ENCODE measurements at regions not wholly inside any gene's neighbourhood (a gene's known extent, or its start where the extent isn't known, plus 50 kb on each side); places are given as distances from the start of the nearest gene placed in this dataset.
"Not testable (repeated sequence)": the region's sequence is repeated elsewhere in the genome, so short reads cannot be mapped to it uniquely, and the experiment has no call there.

DNA sequence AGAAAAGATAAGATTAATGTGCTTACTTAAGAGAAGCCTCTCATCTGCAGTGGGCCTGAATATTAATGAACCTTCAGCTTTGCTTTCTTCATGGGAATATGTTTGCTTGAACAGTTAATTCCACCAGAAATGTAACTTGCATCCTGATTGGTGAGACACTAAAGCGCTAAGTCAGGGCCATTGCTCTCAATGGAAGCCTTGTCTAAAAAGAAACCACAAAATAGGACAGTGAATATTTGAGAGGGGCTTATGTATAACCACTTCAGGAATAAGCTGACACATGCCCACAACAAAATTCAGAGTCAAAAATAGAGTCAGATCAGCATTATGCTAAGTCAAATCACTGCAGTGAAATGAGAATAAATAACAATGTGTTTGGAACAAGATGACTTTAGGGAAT lies 1125.8 kb downstream of the STIM2 start:
- no peak for DNase-seq

- DNase-seq = no peak
Measured at GRCh38 chr4:28001698-28002097, 1141.1 kb downstream of the STIM2 start.

GRCh38 chr4:28004520-28004919 lies 1143.9 kb downstream of the STIM2 start:
- no peak for DNase-seq

- no peak for DNase-seq
Measured at GRCh38 chr4:28006021-28006420, 1145.4 kb downstream of the STIM2 start.

DNA sequence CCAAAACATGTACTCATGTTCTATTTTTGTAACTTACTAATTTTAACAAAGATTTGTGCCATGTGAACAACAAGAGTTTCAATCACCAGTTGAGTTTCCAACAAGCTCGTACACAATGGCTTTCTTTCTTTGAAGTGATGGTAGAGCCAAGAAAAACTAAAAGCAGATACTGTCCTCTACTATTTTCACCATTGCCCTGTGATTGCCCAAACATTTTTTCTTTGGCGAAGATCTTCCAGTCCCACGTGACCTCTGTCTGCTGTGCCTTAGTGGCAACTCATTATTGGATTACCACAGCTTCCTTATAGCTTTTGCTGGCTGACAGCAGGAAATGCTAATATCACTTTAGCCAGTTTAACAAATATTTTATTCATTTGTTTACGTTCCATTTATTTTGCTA lies 1147.1 kb downstream of the STIM2 start:
- no peak for DNase-seq

DNA sequence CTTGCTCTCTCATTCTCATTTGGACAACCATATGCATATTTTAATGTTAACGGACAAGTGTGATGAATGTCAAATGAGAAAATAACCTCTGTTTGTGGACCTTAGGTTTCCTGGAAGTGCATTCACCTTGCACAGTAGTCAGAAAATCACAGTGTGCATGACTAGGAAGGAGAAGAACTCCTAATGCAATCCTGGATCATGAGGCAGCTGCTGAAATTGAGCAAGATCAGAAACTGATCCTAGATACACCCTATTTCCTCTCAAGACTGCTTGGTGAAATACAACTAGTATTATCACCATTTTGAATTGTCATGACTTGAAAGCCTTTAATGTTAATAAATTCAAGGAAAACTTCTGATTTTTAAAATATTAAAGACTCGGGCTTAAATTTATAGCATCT lies 1148.9 kb downstream of the STIM2 start:
- DNase-seq = no peak

GRCh38 chr4:28010577-28011240 lies 1150.1 kb downstream of the STIM2 start:
- DNase-seq = no peak

DNA sequence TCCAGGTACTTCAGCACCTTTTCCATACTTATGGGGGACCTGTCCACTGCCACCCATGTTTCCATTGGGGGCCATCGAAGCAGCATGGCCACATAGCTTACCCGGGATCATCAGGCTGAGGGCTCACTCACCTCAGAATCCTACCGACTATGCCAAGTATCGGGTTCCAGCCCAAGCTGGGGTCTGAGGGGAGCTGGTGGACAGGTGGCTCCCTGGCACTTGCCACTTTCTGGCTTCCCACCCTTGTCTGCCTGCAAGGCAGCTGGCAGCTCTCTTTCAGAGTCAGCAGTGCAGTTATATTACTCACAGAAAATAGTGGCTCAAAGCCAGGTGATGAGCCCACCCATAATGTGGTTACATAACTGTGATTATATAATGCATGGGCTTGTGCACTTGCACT lies 1153.8 kb downstream of the STIM2 start:
- no peak for DNase-seq

DNA sequence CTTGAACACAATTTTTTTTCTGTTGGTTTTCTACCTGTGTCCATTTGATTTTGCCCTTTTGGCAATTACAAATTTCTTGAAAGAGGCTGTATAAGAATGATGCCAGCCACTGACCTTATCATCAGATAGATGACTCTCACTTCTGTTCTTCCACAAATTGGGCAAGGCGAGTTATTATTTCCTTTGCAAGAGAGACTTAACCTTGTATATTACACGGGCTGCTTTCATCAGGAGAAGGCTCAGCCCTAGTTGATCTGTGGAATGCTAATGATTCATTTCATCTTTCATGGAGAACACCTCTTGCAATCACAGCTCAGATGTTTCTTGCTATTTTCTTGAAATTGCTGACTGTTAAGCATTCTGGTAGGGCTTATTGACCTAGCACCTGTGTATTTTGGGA lies 1155.4 kb downstream of the STIM2 start:
- no peak for DNase-seq

DNA sequence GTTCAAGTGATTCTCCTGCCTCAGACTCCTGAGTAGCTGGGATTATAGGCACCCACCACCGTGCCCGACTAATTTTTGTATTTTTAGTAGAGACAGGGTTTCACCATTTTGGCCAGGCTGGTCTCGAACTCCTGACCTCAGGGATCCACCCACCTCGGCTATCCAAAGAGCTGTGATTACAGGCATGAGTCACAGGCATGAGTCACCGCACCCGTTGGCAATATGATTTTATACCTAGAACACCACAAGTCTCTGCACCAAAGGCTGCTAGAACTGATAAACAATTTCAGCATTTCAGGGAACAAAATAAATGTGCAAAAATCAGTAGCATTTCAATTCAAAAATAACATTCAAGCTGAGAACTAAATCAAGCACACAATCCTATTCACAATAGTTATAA lies 1177.6 kb downstream of the STIM2 start:
- DNase-seq = not testable (repeated sequence)

DNA sequence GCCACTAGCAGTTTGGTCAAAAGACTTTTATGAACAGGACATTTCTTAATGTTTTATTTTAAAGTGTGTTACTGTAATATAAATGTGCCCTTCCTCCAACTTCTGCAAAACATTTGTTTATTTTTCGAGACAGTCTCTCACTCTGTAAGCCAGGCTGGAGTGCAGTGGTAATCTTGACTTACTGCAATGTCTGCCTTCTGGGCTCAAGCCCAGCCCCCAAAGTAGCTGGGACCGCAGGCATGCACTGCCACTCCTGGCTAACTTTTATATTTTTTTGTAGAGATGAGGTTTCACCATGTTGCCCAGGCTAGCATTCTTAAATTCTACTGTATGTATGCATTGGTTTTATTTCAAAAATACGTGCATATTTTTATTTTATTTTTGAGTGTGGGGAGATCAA lies 1201.9 kb downstream of the STIM2 start:
- no peak for DNase-seq

GRCh38 chr4:28073860-28074555 lies 1213.4 kb downstream of the STIM2 start:
- no peak for DNase-seq

DNA sequence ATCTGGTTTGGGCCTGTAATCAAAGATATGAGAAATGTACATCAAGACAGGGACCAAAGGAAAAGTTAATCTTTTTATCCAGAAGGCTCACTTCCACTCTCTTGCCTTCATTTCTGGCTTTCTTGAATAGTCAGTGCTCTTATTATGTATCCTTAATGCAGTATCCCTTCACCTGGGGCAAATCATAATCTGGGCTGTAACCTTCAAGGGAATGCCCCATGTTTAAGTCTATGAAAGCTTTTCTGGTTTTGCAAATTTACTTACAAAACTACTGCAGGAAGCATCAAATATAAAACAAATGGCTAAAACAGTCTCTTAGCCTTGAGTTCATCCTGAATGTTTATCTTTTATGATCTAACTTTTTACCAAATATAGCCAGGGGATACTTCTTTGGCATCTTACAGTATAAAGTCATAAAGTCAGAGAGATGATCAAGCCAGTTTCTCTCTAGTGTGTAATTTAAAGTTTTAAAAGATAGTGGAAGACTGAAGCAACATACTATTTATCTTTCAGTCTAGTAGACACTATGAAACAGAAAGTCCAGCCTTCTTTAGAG lies 1214.8 kb downstream of the STIM2 start:
- DNase-seq = no peak

- not testable (repeated sequence) for DNase-seq
Measured at GRCh38 chr4:28077203-28077602, 1216.6 kb downstream of the STIM2 start.

GRCh38 chr4:28082686-28083390 lies 1222.2 kb downstream of the STIM2 start:
- DNase-seq = no peak

DNA sequence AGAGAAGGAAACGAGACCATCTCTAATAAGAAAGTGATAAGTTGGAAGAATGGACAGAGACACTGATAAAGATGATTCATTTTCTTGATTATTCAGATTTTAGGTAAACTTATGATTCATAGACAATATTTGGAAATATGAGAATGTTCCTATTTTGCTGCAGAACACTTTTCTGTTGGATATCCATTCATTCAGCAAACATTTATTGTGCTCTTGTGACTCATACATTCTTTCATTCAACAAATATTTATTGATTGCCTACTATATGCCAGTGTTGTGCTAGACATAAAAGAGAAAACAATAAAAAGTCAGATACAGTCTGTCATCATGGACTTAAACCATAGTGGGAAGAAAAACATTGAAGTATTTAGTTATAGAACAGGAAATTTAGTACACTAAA lies 1232.0 kb downstream of the STIM2 start:
- DNase-seq = no peak

DNA sequence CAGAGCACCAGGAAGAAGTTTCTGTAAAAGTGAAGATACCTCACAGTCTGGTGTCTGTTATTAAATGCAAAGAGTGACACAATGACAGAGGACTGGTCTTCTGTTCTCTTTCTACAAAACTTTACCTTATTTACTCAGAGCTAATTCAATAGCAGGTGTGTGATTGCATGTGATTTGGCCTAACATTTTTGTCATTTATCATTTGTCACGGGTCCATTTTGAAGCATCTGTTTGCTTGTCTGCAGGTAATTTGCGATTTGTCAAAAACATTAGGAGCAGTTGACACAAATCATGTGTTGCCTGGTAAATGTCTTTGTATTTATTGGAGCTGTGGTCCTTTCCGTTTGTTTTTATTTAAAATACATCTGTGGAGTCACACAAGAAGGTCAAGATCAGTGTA lies 1232.4 kb downstream of the STIM2 start:
- DNase-seq = no peak

DNA sequence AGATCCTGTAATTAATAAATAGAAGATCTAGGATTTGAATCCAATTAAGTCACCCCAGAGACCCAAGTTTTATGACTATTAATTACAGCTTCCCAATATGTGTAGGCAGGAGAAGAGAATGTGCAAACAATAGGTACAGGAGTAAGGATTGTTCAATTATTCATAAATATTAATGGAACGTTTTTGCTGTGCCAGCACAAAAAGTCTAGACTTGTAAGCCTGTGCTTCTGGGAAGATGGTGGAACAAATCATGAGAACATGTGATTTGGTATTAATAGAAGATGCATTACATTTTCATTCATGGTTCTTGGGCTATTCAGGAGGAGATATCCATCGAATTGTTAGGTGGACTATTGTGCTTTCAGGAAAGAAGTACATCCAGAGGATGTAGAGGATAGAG lies 1240.9 kb downstream of the STIM2 start:
- no peak for DNase-seq

GRCh38 chr4:28105271-28105859 lies 1244.7 kb downstream of the STIM2 start:
- DNase-seq = no peak

- no peak for DNase-seq
Measured at GRCh38 chr4:28106155-28106554, 1245.5 kb downstream of the STIM2 start.

GRCh38 chr4:28109801-28110200 lies 1249.2 kb downstream of the STIM2 start:
- DNase-seq = no peak

- DNase-seq = not testable (repeated sequence)
Measured at GRCh38 chr4:28112691-28113335, 1252.2 kb downstream of the STIM2 start.

DNA sequence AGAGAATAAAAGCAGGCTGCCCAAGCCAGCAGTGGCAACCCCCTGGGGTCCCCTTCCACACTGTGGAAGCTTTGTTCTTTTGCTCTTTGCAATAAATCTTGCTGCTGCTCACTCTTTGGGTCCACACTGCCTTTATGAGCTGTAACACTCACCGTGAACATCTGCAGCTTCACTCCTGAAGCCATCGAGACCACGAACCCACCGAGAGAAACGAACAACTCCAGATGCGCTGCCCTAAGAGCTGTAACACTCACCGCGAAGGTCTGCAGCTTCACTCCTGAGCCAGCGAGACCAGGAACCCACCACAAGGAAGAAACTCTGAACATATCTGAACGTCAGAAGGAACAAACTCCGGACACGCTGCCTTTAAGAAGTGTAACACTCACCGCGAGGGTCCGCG lies 1252.9 kb downstream of the STIM2 start:
- not testable (repeated sequence) for DNase-seq
